ENCODE measurements at regions not wholly inside any gene's neighbourhood (a gene's known extent, or its start where the extent isn't known, plus 50 kb on each side); places are given as distances from the start of the nearest gene placed in this dataset.

DNA sequence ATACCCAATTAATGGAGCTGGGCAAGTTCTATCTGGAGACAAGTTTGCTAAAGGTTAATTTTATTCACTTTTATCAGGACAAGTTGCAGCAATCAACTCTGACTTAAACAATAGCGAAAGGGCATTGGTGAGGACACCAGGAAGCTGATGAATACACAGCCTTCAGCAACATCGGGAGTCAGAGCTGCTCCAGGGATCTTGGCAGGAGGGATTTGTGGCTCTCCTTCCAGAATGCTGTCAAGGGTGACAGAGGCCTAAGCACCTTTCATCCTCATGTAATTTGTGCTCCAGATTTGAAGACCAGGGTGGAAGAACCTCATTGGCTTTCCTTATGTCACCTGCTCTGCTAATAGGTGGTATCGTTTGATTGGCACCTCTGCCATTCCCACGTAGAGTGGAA is 485.6 kb downstream of the NPIPA7 start:
- Histone ChIP-seq H3K4me1 (ENCODE audit: control insufficient read depth, insufficient read depth, low read length) (no peaks in the 10 kb centered on the region), H3K79me1 (ENCODE audit: low read depth in 1 of 2, low read length in 2 of 2) (no peaks in the 10 kb centered on the region), H2BK20ac (ENCODE audit: low read depth, low read length) (no peak overlapping the region), H3K27ac (ENCODE audit: insufficient read depth, low read length) (no peak overlapping the region), H4K5ac (ENCODE audit: low read depth, low read length) (no peak overlapping the region), H2BK15ac (ENCODE audit: low read depth, low read length) (no peak overlapping the region), H3K23ac (ENCODE audit: low read depth, low read length) (no peak overlapping the region), H3K9me3 (ENCODE audit: control insufficient read depth, insufficient read depth, low read length) (no peaks in the 10 kb centered on the region), H3K27me3 (ENCODE audit: control insufficient read depth, insufficient read depth, low read length) (no peaks in the 10 kb centered on the region), H4K20me1 (ENCODE audit: insufficient read depth, low read length) (no peaks in the 10 kb centered on the region), H2AK9ac (replicated peaks; ENCODE audit: low read depth, low read length, poor library complexity) (no peak overlapping the region), H2AK5ac (ENCODE audit: low read depth, low read length) (no peak overlapping the region), H3K18ac (ENCODE audit: low read depth, low read length) (no peak overlapping the region), H3K9ac (ENCODE audit: low read depth, low read length) (no peak overlapping the region), H3K56ac (ENCODE audit: extremely low read depth, insufficient read depth, low read length) (no peak overlapping the region), H3K14ac (replicated peaks; ENCODE audit: low read depth, low read length) (no peak overlapping the region), H3K4ac (ENCODE audit: low read depth, low read length) (no peak overlapping the region), H2BK5ac (ENCODE audit: low read depth, low read length, poor library complexity, severe bottlenecking) (no peak overlapping the region), H3K4me3 (ENCODE audit: insufficient read depth, low read depth, low read length) (no peak overlapping the region), H2BK120ac (ENCODE audit: low read depth, low read length) (no peak overlapping the region), H3K36me3 (ENCODE audit: control insufficient read depth, insufficient read depth, low read length) (no peaks in the 10 kb centered on the region), H4K8ac (ENCODE audit: low read depth in 2 of 2, low read length in 2 of 2) (no peak overlapping the region), H3K4me2 (ENCODE audit: low read depth, low read length) (no peak overlapping the region), H4K91ac (ENCODE audit: insufficient read depth, low read depth, low read length) (no peak overlapping the region), H2AFZ (replicated peaks; ENCODE audit: low read length, poor library complexity) (no peak overlapping the region), H3K9me1 (ENCODE audit: insufficient read depth, low read length) (no peaks in the 10 kb centered on the region)
- no peak for ATAC-seq (ENCODE audit: low read depth)
- TF ChIP-seq RAD21 (IDR thresholded peaks at IDR 0.05; ENCODE audit: low read length) (no peak), FOS (IDR thresholded peaks at IDR 0.05; ENCODE audit: low read depth, low read length) (no peak), POLR2A (IDR thresholded peaks at IDR 0.05; ENCODE audit: low read depth, low read length) (no peak), BHLHE40 (IDR thresholded peaks at IDR 0.05; ENCODE audit: low read depth, low read length) (no peak), NFE2L2 (IDR thresholded peaks at IDR 0.05; ENCODE audit: low read depth, low read length) (no peak), RFX5 (IDR thresholded peaks at IDR 0.05; ENCODE audit: low read depth, low read length) (no peak), SMC3 (IDR thresholded peaks at IDR 0.05; ENCODE audit: low read depth, low read length) (no peak), MAFK (IDR thresholded peaks at IDR 0.05; ENCODE audit: low read depth, low read length) (no peak), CEBPB (IDR thresholded peaks at IDR 0.05; ENCODE audit: low read depth, low read length) (no peak), ELK1 (IDR thresholded peaks at IDR 0.05; ENCODE audit: borderline replicate concordance, low read depth, low read length) (no peak), RCOR1 (IDR thresholded peaks at IDR 0.05; ENCODE audit: insufficient replicate concordance, low read length) (no peak)
- TF ChIP-seq, protein P1, sequence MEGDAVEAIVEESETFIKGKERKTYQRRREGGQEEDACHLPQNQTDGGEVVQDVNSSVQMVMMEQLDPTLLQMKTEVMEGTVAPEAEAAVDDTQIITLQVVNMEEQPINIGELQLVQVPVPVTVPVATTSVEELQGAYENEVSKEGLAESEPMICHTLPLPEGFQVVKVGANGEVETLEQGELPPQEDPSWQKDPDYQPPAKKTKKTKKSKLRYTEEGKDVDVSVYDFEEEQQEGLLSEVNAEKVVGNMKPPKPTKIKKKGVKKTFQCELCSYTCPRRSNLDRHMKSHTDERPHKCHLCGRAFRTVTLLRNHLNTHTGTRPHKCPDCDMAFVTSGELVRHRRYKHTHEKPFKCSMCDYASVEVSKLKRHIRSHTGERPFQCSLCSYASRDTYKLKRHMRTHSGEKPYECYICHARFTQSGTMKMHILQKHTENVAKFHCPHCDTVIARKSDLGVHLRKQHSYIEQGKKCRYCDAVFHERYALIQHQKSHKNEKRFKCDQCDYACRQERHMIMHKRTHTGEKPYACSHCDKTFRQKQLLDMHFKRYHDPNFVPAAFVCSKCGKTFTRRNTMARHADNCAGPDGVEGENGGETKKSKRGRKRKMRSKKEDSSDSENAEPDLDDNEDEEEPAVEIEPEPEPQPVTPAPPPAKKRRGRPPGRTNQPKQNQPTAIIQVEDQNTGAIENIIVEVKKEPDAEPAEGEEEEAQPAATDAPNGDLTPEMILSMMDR (conservative IDR thresholded peaks at IDR 0.05; ENCODE audit: low read depth, low read length), result no peak
- WGBS, 2 experiments (ENCODE audit: extremely low coverage in 2 of 2, insufficient read length in 1 of 2), result no CpG with 5 or more reads among the region's 4 CpGs
- ChIA-PET POLR2A (ENCODE audit: unreplicated experiment) (no interaction called here), CTCF (interaction anchor here (0.6 kb wide), 1 partner anchor 327 kb away, joined by 3 read pairs; no protein-coding TSS in a partner anchor)
- dilution Hi-C loops (cut with HindIII; ENCODE audit: low sequenced_read_pairs, unreplicated experiment), result no loop called here
- BruUV-seq (replicated peaks), result no TSS peak
- no peak for DNase-seq
- in situ Hi-C loops (cut with MboI; ENCODE audit: low sequenced_read_pairs), result loop anchor here (25.0 kb wide), 1 partner anchor 598 kb away; the partner anchor contains the start of gene XYLT1
- intact Hi-C loops (cut with micrococcal nuclease), result no loop called here
